HL-60 (cell line): ENCODE measurements at regions not wholly inside any gene's neighbourhood (a gene's known extent, or its start where the extent isn't known, plus 50 kb on each side); places are given as distances from the start of the nearest gene placed in this dataset.

Experiments used
- CTCF ChIP-seq: IDR thresholded peaks from one replicate; pipeline ENCODE4 v1.5.1; 2011; ENCODE audit warnings: low read length, control low read depth, inconsistent platforms; ENCODE audit not compliant: insufficient read depth
- GABPA ChIP-seq: IDR thresholded peaks from 2 replicates; pipeline ENCODE4 v1.6.1; 2012; ENCODE audit warnings: low read depth
- REST ChIP-seq: IDR thresholded peaks from 2 replicates; pipeline ENCODE4 v1.6.1; 2012; ENCODE audit warnings: low read depth; ENCODE audit not compliant: insufficient replicate concordance

- TF ChIP-seq CTCF (no peak), REST (no peak), GABPA (no peak)
Observed at GRCh38 chr6:19034986-19035385, 647.8 kb downstream of the RNF144B start.
